ENCODE measurements at regions not wholly inside any gene's neighbourhood (a gene's known extent, or its start where the extent isn't known, plus 50 kb on each side); places are given as distances from the start of the nearest gene placed in this dataset.
"Not testable (repeated sequence)": the region's sequence is repeated elsewhere in the genome, so short reads cannot be mapped to it uniquely, and the experiment has no call there.

- not testable (repeated sequence) for ATAC-seq, DNase-seq
Measured at GRCh38 chr12:62202861-62203260, 57.3 kb upstream of the USP15 start.

GRCh38 chr12:62205346-62205745, 54.9 kb upstream of the USP15 start:
- no peak for ATAC-seq

DNA sequence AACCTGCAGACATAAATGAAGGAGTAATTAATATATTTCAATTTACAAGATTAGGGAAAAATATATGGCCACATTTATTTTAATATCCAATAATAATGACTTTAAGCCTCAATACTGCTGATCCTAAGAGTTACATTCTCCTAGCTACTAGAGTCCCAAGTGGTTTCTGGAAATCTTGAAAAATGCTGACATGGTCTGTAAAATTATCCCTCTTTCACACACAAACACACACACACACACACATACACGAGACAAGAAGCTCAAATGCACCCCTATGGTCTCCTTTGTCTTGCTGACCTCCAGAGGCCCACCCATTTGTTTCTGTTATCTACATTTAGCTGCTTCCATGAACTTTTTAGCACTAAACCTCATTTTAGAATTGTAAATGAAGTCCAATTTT, 53.0 kb upstream of the USP15 start:
- DNase-seq: no peak
- ATAC-seq: no peak

More at GRCh38 chr12:62205346-62205745, 54.9 kb upstream of the USP15 start:
- no peak for DNase-seq

Measured in stimulated activated naive CD8-positive, alpha-beta T cell treated with anti-CD3 and anti-CD28 coated beads, Interleukin-15, Interleukin-2, amounts not matched to agents 100 U/mL and 50 U/mL, for 24 hours (primary cell).